Osteoblast (primary cell): ENCODE measurements at regions not wholly inside any gene's neighbourhood (a gene's known extent, or its start where the extent isn't known, plus 50 kb on each side); places are given as distances from the start of the nearest gene placed in this dataset.

Experiments used
- DNase-seq: peaks from one replicate; pipeline ENCODE4 v3.0.0; 2011; ENCODE audit warnings: low spot score, mixed read lengths; ENCODE audit not compliant: insufficient read length; ENCODE audit errors: missing footprints
- H2AFZ ChIP-seq: 2 replicates; pipeline ENCODE4 v1.6.0; 2011; ENCODE audit warnings: mild to moderate bottlenecking, low read length
- H3K27ac ChIP-seq: 2 replicates; pipeline ENCODE4 v1.5.1; 2011; ENCODE audit warnings: mild to moderate bottlenecking, low read depth, low read length, moderate library complexity
- H3K27me3 ChIP-seq: 2 replicates; pipeline ENCODE4 v1.6.0; 2012; ENCODE audit warnings: mild to moderate bottlenecking, control low read depth, inconsistent platforms, low read length, moderate library complexity; ENCODE audit not compliant: insufficient read depth
- H3K36me3 ChIP-seq: 2 replicates; pipeline ENCODE4 v1.5.1; 2011; ENCODE audit warnings: mild to moderate bottlenecking, low read length, control low read depth, moderate library complexity; ENCODE audit not compliant: insufficient read depth
- H3K4me1 ChIP-seq: 2 replicates; pipeline ENCODE4 v1.5.1; 2011; ENCODE audit warnings: mild to moderate bottlenecking, low read length, control low read depth, moderate library complexity; ENCODE audit not compliant: insufficient read depth
- H3K4me2 ChIP-seq: 2 replicates; pipeline ENCODE4 v1.6.0; 2011; ENCODE audit warnings: mild to moderate bottlenecking, low read length; ENCODE audit not compliant: insufficient read depth
- H3K4me3 ChIP-seq: fragments of 200-600 bp; sonication (generic); 3 replicates; pipeline ENCODE4 v1.5.1; 2012; ENCODE audit warnings: mild to moderate bottlenecking, low read length, inconsistent platforms; ENCODE audit not compliant: insufficient read depth
- H3K79me2 ChIP-seq: 2 replicates; pipeline ENCODE4 v1.6.0; 2012; ENCODE audit warnings: mild to moderate bottlenecking, low read length, control low read depth, inconsistent platforms; ENCODE audit not compliant: insufficient read depth
- H3K9me3 ChIP-seq: 2 replicates; pipeline ENCODE4 v1.5.1; 2011; ENCODE audit warnings: low read depth, low read length, control low read depth
- H4K20me1 ChIP-seq: 2 replicates; pipeline ENCODE4 v1.6.0; 2012; ENCODE audit warnings: mild to moderate bottlenecking, low read length, control low read depth; ENCODE audit not compliant: insufficient read depth
- CTCF ChIP-seq: IDR thresholded peaks from 2 replicates; pipeline ENCODE4 v1.5.1; 2011; ENCODE audit warnings: mild to moderate bottlenecking, low read depth, low read length, moderate library complexity; ENCODE audit errors: extremely low read depth

GRCh38 chr2:66649006-66649405, 214.1 kb downstream of the MEIS1 start:
- Histone ChIP-seq H3K4me2 (no peak overlapping the region), H3K9me3 (no peaks in the 10 kb centered on the region), H3K4me3 (no peak overlapping the region), H3K27ac (no peak overlapping the region), H4K20me1 (no peaks in the 10 kb centered on the region), H3K27me3 (no peaks in the 10 kb centered on the region), H2AFZ (no peak overlapping the region), H3K4me1 (no peaks in the 10 kb centered on the region), H3K79me2 (no peaks in the 10 kb centered on the region), H3K36me3 (no peaks in the 10 kb centered on the region)
- no peak for TF ChIP-seq CTCF
- DNase-seq = no peak

GRCh38 chr2:66651295-66651694, 216.4 kb downstream of the MEIS1 start:
- H3K36me3 ChIP-seq = no peaks in the 10 kb centered on the region
- H3K27ac ChIP-seq = no peak overlapping the region
- no peak for DNase-seq
- no peaks in the 10 kb centered on the region for H3K27me3 ChIP-seq
- no peaks in the 10 kb centered on the region for H3K9me3 ChIP-seq
- no peak overlapping the region for H3K4me2 ChIP-seq
- H3K79me2 ChIP-seq = no peaks in the 10 kb centered on the region
- no peak overlapping the region for H3K4me3 ChIP-seq
- H3K4me1 ChIP-seq = no peaks in the 10 kb centered on the region
- H2AFZ ChIP-seq = no peak overlapping the region
- no peaks in the 10 kb centered on the region for H4K20me1 ChIP-seq
- TF ChIP-seq CTCF = no peak

GRCh38 chr2:66660804-66661203, 225.9 kb downstream of the MEIS1 start:
- H3K36me3 ChIP-seq = no peaks in the 10 kb centered on the region
- no peaks in the 10 kb centered on the region for H3K27me3 ChIP-seq
- no peaks in the 10 kb centered on the region for H3K4me1 ChIP-seq
- no peak overlapping the region for H2AFZ ChIP-seq
- no peaks in the 10 kb centered on the region for H3K9me3 ChIP-seq
- no peak overlapping the region for H3K4me2 ChIP-seq
- no peak for TF ChIP-seq CTCF
- no peaks in the 10 kb centered on the region for H3K79me2 ChIP-seq
- H4K20me1 ChIP-seq = no peaks in the 10 kb centered on the region
- DNase-seq = no peak
- H3K4me3 ChIP-seq = no peak overlapping the region
- no peak overlapping the region for H3K27ac ChIP-seq

GRCh38 chr2:66661253-66662173, 226.6 kb downstream of the MEIS1 start:
- Histone ChIP-seq H3K27ac (no peak overlapping the region), H3K4me2 (no peak overlapping the region), H3K4me1 (no peaks in the 10 kb centered on the region), H3K4me3 (no peak overlapping the region), H3K27me3 (no peaks in the 10 kb centered on the region), H2AFZ (no peak overlapping the region), H3K36me3 (no peaks in the 10 kb centered on the region), H3K79me2 (no peaks in the 10 kb centered on the region), H3K9me3 (no peaks in the 10 kb centered on the region), H4K20me1 (no peaks in the 10 kb centered on the region)
- DNase-seq = peak; percentile 8
- no peak for TF ChIP-seq CTCF
